ENCODE measurements at regions not wholly inside any gene's neighbourhood (a gene's known extent, or its start where the extent isn't known, plus 50 kb on each side); places are given as distances from the start of the nearest gene placed in this dataset.

DNA sequence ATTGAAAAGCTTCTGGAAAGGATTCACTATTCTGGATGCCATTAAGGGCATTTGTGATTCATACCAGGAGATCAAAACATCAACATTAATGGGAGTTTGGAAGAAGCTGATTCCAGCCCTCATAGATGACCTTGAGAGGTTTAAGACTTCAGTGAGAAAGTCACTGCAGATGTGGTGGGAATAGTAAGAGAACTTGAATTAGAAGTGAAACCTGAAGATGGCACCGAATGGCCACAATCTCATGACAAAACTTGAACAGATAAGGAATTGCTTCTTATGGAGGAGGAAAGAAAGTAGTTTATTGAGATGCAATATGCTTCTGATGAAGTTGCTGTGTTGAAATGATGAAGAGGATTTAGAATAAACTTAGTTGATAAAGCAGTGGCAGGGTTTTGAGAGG lies 254.6 kb upstream of the SLC24A2 start:
- no peak for DNase-seq

DNA sequence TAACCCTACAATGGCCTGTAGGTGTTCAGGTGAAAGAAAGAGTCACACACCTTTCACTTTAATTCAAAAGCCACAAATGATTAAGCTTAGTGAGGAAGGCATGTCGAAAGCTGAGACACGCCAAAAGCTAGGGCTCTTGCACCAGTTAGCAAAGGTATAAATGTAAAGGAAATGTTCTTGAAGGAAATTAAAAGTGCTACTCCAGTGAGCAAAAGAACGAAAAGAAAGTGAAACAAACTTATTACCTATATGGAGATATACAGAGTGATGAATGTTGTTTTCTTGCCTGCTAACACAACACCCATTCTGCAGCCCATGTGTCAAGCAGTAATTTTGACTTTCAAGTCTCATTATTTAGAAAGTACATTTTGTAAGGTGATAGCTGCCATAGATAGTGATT lies 254.2 kb upstream of the SLC24A2 start:
- DNase-seq, result no peak

DNA sequence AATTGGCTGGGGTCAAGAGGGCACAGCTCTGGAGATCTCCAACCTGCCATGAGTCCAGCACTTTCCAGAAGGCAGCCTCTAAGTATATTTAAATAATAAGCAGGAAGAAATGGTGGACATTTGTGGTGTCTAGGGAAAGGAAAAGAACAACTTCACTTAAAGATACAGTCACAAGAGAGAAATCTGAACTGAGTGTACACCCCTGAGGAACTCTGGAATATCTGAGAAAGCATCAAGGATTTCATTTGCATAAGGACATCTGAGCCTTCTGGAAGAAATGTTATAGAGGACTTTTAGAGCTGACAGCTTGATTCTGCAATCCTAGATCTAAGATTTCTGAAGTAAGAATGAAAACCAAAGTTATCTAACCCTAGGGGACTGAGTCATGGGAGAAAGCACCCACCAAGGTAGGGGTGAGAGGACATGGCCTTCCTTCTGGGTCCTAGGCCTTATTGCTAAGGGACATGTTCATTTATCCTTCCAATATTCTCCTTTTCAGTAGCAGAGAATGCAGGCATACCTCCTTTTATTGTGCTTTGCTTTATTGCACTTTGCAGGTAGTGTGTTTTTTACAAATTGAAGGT lies 253.4 kb upstream of the SLC24A2 start:
- no peak for DNase-seq

DNA sequence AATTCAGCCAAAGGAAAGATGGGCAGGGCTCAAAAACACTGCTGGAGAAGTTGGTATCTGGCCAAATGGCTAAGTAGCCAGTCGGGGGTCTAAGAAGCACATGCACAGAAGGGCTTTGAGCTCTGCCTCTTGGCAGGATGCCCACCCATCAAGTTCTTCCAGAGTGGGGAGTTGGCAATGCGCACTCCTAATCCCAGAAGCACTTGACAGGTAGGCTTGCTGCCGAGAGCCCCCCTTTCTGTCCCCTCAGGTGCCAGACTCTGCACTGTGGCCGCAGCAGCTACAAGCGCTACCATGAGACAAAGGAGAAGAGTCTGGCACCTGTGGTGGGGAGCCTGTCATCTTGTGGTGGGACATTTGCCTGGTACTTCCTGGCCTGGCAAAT lies 252.9 kb upstream of the SLC24A2 start:
- DNase-seq, result peak in 7 of 56 donors; percentile 1 to 55 (median 10)

DNA sequence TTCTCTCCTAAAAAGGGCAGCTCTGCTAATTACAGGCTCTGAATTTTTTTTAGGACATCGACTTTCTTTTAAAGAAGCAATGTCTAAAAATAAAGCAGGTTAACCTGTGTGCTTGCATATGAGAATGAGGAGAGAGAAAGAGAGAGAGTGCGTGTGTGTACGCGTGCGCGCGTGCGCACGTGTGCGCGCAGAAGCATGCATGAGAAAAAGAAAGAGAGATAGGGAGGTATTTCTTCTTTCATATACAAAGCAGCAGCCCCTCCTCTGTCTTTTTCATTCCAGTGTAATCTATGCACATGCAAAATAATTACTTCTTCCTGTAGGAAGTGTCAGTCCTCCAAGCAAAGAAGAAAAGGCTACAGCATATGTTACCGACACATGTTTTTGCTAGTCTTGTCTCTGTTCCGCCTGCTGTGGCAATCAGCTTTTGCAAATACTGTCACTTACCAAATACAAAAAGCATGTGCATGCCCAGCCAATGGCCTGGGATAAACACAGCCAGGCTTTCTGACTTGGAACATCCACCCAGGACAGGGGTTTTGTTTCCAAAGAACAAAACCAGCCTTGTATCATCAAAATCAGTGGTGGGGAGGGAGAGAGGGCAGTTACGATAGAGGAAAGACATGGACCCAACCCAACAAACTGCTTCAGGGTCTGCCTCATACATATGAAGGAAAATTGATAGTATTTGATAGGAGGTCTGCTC lies 252.3 kb upstream of the SLC24A2 start:
- DNase-seq, result peak in 41 of 56 donors; percentile 2 to 71 (median 30)

DNA sequence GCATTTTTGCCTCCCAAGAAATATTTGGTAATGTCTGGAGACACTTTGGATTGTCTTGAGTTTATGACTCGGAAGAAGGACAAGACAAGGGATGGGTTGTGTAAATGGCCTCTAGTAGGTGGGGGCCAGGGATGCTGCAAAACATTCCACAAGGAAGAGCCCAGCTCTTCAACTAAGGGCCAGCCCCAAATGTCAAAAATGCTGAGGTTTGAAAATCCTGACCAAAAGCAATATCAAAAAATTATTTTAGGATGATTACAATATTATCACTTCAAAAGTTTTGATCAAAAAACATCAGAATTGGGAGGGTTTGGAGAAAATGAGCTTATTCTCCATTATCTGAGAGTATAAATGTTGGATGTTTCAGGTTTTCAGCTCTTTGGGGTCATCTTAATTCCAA lies 248.9 kb upstream of the SLC24A2 start:
- DNase-seq, result no peak

DNA sequence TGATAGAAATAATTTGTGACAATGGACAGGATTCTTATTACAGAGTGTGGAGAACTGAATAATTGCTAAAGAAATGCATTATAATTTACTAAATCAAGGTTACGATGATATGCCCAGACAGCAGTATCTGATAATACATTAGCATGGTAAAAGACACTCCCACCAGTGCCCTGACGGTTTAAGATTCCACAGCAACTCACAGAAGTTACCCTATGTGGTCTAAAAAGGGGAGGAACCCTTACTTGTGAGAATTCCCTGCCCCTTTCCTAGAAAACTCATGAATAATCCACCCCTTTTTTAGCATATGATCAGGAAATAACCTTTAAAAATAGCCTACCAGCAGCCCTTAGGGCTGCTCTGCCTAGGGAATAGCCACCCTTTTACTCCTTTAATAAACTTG lies 244.7 kb upstream of the SLC24A2 start:
- DNase-seq, result no peak

DNA sequence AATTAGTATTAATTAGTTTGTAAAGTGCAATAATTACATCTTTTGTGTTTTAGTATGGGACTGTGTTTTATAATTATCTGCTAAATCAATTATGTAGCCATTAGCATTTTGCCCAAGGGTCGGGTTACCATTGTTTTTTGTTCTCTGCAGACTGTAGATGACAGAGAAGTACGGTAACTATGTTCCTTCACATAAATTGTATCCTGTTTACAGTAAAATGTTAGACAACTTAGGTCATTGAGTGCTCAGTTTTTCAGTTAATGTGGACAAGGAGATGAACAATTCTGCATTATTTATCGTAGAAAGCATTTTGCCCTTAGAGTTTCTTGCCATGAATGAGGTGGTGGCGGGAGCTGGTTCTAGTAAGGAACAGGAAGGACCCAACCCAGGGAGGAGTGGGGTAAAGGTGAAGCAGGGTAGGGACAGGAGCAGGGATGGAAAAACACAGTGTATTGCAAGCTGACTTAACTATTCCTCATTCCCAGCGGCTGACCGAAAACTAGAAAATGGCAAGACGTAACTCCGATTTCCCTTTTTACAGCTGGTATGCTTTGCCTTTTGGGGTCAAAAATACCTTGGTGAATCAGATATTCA lies 243.7 kb upstream of the SLC24A2 start:
- DNase-seq, result no peak

DNA sequence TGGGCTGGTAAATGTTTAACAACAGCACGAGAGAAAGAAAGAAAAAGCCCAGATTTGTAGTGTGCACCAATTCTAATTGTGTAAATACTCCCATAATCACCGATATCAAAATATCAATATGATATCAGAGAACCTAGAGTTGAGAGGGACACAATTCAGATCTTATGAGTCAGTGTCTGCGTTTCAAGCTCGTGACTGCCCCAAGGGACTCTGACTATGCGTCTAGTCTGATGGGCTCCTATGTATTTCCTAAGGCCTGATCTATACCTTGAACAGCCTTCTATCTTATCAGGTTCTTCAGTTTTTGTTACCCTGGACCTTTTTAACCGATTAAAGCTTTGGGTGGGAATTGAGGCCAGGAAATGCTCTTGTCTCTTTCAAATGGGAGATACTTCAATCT lies 243.0 kb upstream of the SLC24A2 start:
- DNase-seq, result no peak

DNA sequence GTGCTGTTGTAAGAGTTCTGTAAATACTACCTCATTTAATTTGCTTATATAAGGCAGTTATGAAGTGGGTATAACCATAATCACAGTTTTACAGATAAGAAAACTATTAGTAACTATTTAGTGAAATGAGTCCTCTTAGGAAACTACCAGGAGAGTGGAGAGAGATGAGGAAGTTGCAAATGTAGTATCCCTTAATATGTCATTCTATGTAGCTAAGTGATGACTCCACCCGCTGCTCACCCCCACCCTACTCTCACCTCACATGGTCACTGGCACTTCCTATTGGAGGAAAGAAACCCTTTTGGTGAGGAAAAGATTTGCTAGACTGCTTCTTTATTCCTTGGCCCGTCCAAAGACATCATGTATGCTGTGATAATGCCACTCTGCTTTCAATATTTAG lies 241.8 kb upstream of the SLC24A2 start:
- DNase-seq, result no peak

DNA sequence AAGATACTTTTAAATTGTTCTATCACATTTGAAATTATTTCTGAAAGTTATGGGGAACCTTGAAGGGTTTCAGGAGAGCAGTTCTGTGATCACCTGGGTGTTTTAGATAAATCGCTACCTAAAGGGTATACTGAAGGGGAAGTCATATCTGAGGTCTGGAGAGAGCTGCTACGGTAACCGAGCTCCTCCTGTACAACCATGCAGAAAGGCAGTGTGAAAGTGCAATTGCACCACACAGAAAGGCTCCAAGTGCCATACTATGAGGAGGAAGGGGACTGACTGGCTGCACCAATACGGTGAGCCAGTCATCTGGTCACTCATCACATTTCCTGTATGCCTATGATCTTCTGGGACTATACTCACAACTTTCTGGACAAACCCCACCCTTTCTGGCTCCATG lies 241.4 kb upstream of the SLC24A2 start:
- no peak for DNase-seq

DNA sequence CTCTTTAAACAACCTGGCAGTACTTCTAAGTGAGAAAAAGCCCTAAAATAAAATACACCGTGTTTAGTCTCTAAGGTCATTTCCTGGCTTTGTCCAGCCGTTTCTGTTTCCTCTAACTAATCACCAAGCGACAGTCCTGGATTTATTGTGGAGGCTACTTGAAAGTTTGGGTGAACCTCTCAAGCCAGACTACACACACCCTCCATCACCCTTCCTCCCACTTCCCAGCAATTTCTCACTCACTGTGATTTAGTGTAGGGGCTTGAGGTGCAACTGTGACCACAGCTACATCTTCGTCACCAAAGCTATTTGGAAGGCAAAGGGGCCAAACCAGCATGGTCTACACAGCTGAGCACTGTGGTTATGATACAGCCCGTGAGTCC lies 240.0 kb upstream of the SLC24A2 start:
- no peak for DNase-seq

DNA sequence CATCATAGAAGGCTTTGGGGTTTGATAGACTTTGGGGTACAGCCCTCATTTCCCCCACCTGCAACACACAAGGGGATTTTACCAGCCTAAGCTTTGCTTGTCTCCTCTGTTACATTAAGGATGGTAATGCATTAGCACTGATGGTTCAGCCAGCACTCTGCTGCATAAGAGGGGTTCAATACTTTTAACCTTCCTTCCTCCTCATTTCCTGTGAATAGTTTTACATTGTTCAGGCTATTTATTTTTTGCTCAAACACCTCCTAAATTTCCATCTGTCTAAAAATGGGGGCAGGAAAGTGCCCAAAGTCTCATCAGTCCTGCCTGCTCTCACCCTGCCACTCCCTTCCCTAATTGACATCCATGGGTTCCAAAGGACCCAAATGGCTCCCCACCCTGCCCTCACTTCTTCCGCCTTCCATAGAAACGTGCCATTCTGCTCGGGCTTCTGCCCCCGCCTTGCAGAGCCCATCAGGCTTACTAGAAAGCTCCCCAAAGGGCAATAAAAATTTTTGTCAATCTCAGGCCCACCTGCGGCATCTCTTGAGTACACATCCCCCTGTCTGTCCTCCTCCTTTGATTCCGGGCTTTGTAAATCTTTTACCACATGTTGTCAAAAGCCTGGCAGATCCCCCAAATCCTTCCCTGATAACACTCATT lies 239.5 kb upstream of the SLC24A2 start:
- DNase-seq, result no peak

DNA sequence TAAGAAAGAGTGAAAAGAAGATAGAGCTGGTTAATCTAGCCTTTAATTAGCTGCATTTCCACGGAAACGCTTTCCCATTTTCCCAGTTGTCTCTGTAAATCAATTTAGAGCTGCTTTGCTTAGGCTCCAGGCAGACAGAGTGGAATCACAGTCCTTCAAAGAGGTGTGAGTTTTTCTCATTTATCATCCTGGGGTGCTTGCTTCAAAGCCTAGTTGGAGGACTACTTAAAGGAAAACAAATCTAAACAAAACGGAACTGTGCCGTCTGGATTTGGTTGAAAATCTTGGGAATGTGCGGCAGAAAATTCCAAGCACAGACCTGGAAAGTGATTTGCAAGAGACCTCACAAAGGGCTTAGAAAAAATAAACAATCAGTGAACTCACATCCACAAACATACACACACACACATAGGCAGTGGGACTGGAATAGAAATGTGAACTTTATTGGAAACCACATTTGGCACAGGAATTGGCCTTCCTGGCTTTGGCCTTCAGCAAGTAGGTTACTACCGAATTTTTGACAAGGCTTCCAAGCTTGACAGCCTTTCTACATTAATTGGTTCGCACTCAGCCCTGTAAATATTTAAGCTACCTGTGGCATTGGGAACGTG lies 235.2 kb upstream of the SLC24A2 start:
- no peak for DNase-seq

DNA sequence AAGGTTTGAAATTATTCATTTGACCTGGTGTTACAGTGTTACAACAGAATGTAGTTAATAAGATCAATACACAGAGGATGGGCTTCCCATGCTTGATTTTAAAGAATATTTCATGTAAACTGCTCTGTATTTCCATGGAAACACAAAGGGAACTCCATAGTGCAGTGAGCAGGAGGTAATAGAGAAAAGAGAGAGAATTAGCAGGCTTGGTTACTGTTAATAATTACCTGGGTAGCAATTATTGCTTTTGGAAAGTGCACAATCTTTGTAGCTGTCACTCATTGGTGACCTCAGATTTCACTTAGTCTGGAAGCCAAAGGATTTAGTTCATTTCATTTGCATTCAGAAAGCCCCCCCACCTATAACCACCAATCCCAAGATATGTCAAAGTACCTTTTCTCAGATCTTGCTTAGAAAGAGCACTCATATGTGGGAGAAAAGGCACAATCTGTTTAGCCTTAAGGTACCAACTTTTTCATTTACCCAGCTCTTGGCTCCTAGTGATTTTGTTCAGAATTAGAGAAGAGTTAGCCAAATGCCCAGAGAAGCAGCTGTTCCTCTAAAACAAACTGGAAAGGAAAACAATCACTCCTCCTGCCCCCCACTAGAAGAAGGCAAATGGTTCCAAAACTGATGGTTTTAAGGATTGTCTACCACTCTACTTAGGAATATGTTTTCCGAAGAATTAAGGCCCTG lies 234.5 kb upstream of the SLC24A2 start:
- no peak for DNase-seq

DNA sequence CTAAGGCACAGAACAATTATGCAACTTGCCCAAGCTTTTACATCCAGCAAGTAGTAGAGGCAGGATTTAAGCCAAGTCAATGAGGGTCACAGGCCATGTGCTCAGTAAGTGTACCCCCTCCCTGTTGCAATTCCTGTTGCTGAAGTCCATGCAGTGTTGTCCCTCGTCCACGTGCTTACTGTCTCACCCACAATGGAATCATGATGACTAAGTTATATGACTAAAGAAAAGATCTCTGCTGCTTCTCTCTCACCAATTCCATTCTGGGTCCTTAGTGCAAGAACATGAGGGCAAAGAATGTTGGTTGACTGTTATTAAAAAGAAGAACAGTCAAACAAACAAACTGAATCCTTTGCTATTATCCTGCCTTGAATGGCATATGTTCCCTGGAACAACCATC lies 233.6 kb upstream of the SLC24A2 start:
- no peak for DNase-seq

DNA sequence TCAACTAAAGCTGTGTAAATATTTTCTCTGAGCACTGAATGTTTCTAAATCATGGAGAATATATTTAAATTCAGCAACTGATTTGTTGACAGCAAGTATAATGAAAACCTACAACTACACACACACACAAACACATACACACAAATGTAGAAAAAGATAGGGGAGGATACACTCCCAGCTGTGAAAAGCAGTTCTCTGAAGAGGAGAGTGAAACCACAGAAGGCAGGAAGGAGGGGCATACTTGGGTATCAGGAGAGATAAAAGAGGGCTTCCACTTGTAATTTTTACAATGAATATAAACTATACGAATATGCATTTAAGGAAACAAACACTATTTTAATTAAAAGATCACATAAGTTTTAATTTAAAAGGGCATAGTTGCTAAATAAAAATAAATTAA lies 227.8 kb upstream of the SLC24A2 start:
- no peak for DNase-seq

DNA sequence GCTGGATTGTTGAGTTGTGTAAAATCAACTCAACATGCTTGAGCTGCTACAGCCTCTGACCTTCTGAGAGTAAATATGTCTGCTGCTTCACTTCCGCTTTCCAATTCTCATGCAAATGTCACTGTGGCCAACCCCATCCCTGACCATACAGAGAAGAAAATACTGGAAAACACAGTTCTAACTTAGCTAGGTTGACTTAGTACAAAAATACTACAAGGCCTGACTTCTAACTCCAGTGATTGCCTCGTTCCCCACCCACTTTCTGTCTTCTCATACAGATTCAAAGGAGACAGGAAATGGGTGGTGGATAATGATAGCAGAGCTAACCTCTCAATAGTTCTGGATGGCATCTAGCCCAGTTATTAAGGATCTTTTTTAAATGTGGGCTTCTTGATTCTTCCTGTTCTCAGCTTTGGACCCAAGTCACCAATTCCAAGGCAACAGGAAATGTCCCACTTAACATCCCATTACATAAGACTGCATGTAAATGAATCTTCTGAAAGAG lies 226.6 kb upstream of the SLC24A2 start:
- no peak for DNase-seq

DNA sequence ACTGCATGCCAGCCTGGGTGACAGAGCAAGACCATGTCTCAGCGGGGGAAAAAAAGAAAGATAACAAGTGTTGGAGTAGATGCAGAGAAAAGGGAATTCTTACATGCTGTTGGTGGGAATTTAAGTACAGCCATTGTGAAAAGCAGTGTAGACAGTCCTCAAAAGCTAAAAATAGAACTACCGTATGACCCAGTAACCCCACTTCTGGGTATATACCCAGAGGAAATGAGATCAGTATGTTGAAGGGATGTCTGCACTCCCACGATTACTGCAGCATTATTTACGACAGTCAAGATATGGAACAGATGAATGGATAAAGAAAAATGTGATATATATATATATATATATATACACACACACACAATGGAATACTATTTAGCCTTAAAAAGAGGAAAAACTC lies 225.3 kb upstream of the SLC24A2 start:
- DNase-seq, result no peak

DNA sequence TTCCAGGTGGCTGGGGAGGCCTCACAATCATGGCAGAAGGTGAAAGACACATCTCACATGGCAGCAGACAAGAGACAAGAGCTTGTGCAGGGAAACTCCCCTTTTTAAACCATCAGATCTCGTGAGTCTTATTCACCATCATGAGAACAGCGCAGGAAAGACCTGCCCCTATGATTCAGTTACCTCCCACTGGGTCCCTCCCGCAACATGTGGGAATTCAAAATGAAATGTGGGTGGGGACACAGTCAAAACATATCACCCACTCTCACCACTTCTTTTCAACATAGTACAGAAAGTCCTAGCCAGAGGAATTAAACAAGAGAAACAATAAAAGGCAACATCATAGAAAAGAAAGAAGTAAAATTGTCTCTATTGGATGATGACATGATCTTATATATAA lies 223.4 kb upstream of the SLC24A2 start:
- DNase-seq, result no peak

DNA sequence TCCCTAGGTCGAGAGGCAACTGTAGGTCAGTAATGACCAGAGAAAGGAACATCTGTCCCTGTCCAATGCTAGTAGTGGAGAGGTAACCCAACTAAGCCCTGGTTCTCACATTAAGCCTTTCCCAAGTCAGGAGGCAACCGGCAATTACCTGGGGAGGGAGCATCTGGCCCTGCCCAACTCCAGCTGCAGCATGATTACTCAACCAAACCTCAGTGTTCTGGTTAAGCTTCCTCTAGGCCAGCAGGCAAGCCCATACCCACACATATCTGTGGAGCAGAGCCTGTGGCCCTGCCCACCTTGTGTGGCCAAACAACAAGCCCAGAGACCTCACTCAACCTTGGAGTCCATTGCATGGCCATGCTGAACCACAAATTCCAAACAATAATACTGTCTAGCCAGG lies 220.8 kb upstream of the SLC24A2 start:
- DNase-seq, result no peak

DNA sequence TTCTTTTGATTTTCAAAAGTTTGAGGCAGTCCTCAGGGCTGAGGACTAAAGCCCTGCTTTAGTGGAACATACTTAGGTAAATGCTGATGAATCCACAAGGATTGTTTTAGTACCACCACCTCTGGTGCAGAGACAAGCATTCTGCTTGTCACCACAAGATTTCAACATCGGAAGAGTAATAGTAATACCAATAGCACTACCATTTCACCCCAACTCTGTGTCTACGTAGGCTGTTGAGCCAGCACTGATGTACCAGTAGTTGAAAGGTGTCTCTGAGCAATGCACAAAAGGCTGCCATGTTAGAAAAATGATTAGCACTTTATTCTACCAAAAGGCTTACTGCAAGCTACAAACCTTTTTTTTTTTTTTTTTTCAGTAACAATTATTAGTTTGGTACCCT lies 213.2 kb upstream of the SLC24A2 start:
- no peak for DNase-seq
